ENCODE measurements at regions not wholly inside any gene's neighbourhood (a gene's known extent, or its start where the extent isn't known, plus 50 kb on each side); places are given as distances from the start of the nearest gene placed in this dataset.

- DNase-seq (ENCODE audit: low spot score) = no peak
- in situ Hi-C loops (cut with MboI; ENCODE audit: low pct_unique_long_range_greater_than_20kb, low sequenced_read_pairs, unreplicated experiment) = no loop called here
- TF ChIP-seq, protein P1, sequence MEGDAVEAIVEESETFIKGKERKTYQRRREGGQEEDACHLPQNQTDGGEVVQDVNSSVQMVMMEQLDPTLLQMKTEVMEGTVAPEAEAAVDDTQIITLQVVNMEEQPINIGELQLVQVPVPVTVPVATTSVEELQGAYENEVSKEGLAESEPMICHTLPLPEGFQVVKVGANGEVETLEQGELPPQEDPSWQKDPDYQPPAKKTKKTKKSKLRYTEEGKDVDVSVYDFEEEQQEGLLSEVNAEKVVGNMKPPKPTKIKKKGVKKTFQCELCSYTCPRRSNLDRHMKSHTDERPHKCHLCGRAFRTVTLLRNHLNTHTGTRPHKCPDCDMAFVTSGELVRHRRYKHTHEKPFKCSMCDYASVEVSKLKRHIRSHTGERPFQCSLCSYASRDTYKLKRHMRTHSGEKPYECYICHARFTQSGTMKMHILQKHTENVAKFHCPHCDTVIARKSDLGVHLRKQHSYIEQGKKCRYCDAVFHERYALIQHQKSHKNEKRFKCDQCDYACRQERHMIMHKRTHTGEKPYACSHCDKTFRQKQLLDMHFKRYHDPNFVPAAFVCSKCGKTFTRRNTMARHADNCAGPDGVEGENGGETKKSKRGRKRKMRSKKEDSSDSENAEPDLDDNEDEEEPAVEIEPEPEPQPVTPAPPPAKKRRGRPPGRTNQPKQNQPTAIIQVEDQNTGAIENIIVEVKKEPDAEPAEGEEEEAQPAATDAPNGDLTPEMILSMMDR (IDR thresholded peaks at IDR 0.05; ENCODE audit: extremely low read depth, insufficient read depth, missing control alignments) = no peak
Measured at GRCh38 chr18:40673150-40673549, 1281.9 kb upstream of the PIK3C3 start.

GRCh38 chr18:40672590-40672989 lies 1282.4 kb upstream of the PIK3C3 start:
- in situ Hi-C loops (cut with MboI; ENCODE audit: low pct_unique_long_range_greater_than_20kb, low sequenced_read_pairs, unreplicated experiment) = no loop called here
- no peak for DNase-seq (ENCODE audit: low spot score)

DNA sequence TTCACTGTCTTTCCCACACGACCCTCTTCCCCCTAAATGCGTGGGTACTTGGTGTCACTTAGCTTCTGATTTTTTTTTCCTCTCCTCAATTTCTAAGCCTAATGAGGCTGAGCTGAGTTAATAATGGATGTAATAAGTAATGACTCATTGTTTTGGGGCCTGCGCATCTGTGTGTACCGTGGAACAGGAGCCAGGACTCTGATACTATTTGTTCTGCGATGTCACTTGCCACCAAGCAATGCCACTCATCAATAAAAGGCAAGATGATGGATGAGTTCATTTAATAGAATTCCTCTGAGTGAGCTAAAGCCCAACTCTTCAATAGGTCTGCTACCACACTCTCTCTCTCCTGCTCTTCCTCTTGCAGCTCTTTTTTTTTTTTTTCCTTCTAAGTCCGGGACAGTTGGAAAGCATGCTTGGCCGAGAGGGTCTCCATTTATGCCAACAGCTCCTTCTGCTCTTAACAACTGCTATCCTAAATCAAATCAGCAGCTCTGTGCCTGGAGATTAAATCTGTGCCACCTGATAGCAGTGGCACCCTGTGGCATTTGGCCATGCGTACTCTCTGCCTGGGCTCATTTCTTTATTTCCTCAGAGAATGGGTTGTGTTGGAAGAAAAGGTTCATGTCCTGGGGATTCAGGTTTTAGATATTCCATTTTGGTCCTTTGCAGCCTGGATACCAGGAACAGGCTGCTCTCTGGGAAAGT lies 1284.2 kb upstream of the PIK3C3 start:
- DNase-seq (ENCODE audit: low spot score) = no peak
- TF ChIP-seq, protein P1 (IDR thresholded peaks at IDR 0.05; ENCODE audit: extremely low read depth, insufficient read depth, missing control alignments) = no peak
- in situ Hi-C loops (cut with MboI; ENCODE audit: low pct_unique_long_range_greater_than_20kb, low sequenced_read_pairs, unreplicated experiment) = no loop called here

More at GRCh38 chr18:40672590-40672989, 1282.4 kb upstream of the PIK3C3 start:
- TF ChIP-seq, protein P1 (IDR thresholded peaks at IDR 0.05; ENCODE audit: extremely low read depth, insufficient read depth, missing control alignments) = no peak

GRCh38 chr18:40662898-40663437 lies 1292.1 kb upstream of the PIK3C3 start:
- DNase-seq (ENCODE audit: low spot score) = no peak
- TF ChIP-seq, protein P1 (IDR thresholded peaks at IDR 0.05; ENCODE audit: extremely low read depth, insufficient read depth, missing control alignments) = no peak
- in situ Hi-C loops (cut with MboI; ENCODE audit: low pct_unique_long_range_greater_than_20kb, low sequenced_read_pairs, unreplicated experiment) = no loop called here

- DNase-seq (ENCODE audit: low spot score) = no peak
- TF ChIP-seq, protein P1 (IDR thresholded peaks at IDR 0.05; ENCODE audit: extremely low read depth, insufficient read depth, missing control alignments) = no peak
- in situ Hi-C loops (cut with MboI; ENCODE audit: low pct_unique_long_range_greater_than_20kb, low sequenced_read_pairs, unreplicated experiment) = no loop called here
Measured at GRCh38 chr18:40653682-40654081, 1301.4 kb upstream of the PIK3C3 start.

- TF ChIP-seq, protein P1 (IDR thresholded peaks at IDR 0.05; ENCODE audit: extremely low read depth, insufficient read depth, missing control alignments) = no peak
- no peak for DNase-seq (ENCODE audit: low spot score)
- in situ Hi-C loops (cut with MboI; ENCODE audit: low pct_unique_long_range_greater_than_20kb, low sequenced_read_pairs, unreplicated experiment) = no loop called here
Measured at GRCh38 chr18:40652321-40652720, 1302.7 kb upstream of the PIK3C3 start.
